Superior temporal gyrus (tissue), 1 donor: ENCODE measurements at regions not wholly inside any gene's neighbourhood (a gene's known extent, or its start where the extent isn't known, plus 50 kb on each side); places are given as distances from the start of the nearest gene placed in this dataset.

Experiments used
- DNase-seq: peaks from one replicate; pipeline ENCODE4 v3.0.0-alpha.2; 2016; ENCODE audit errors: extremely low spot score

DNA sequence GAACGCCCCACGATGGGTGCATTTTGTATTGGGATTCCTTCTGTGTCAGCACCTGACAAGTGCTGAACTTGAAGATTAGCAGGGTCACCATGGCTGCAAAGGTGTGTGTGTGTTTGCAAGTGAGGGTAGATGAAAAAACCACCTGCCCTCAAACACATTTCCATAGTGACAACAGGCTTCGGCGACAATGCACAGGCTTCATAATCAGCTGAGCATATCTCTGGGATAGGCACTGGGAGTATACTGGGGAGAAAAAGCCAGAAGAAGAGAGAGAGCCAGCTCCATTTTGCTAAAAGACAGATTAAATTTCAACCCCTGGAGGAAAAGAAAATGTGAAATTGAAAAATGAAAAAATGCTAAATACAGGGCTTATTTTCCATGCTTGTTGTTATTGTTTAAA lies 656.1 kb downstream of the INHBA start:
- DNase-seq: no peak

DNA sequence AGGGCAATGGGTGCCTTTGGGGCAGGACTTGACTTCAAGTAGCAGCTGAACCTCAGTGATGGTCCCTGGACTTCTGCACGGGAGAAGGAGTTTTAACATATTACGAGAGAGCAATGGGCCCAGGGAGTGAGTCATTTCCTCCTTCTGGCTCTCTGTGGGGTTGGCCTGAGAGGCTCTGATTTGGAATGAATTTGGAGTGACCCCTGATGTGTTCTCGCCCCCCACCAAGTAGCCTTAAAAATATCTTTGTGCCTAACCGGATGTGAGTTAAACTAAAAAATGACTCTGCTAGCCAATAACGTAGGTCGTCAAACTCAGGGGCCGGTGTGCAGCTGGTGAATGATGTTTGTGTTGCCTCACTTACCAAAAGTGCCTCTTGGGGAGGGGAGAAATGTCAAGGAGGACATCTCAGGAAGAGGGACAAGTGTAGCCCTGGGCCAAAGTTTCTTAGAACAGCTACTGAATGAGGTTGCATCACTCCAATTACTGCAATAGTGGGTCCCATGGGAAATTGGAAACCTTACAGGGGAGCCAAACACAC lies 656.6 kb downstream of the INHBA start:
- DNase-seq: no peak

DNA sequence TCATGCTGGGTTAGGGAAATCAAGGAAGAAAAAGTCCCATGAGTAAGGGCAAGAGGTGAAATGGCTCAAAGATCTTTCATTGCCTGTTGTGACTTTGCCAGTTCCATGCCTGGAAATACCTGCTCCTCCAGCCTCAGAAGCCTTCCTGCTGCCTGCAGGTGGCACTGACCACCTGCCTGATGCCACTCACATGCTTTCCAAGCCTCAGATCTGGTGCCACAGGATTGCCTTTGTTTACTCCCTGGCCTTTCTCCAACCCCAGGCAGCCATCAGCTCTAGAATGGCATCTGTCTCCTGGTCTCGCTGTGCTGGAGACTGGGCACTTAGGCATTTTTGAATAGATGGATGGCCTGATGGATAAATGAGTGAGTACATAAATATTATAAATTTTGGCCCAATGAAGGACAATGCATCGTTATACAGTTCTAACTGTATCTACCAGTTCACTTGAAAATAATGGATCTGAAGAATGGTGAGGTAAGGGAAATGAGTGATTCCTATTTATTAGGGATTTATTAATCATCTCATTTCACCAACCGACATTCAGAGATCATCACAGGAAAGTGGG lies 657.2 kb downstream of the INHBA start:
- no peak for DNase-seq

DNA sequence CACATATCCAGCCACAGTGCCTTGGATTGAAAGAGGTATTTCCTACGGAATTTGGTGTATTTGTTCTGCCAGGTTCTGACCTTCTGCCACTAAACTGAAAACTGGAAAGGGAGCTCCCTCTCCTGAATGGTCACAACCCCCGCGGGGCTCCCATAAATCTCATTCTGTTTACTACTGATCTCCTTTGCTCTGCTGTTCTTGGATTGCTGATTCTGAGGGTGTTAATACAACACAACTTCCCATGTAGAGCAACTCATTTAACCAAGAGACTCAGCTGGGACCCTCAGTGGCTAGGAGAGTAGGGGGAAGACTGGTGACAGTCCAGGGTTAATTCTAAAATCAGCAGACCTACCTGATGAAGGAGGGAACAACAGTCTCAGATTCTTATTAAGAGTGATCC lies 662.9 kb downstream of the INHBA start:
- no peak for DNase-seq

DNA sequence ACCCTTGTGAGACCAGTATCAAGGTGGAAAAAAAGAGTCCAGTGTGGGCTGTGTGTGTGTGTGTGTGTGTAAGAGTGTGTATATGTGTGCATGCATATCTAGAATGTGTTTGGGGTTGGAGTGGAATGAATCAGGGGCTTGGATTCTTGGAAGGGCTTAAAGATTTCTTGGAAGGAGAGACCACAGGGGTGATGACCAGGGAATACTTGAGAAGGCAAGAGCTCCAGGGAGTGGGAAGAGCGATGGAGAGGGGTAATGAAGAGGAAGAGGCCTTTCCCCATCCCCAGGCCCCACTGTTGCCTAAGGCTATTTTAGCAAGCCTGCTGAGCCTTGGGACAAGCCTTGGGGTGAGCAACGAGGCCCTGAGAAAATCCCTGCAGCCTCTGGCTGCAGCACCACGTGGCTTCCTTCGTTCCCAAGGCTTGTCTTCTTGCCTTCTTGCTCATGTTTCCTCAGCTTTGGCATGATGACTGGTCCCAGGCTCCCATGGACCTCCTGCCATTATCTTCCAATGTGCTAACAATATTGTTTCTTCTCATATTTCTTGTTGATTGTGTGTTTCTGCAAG lies 663.4 kb downstream of the INHBA start:
- DNase-seq: no peak

DNA sequence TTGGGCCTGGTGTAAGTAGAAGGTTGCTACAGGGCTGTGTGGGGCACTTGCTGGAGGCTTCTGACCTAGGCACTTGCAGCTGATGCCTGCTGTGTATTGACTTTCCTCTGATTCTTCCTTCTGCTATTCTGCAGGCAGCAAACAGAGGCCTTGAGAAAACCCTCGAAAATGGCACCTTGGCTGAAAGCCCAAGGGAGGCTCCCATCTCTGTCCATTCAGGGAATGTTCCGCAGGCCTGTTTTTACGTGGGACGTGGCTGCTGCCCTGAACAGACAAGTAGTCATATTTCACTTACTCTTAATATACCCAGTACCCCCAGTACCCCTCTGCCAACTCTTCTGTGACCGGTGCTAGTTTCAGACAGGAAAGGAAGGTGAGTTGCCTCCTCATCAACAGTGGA lies 664.7 kb downstream of the INHBA start:
- DNase-seq: no peak

DNA sequence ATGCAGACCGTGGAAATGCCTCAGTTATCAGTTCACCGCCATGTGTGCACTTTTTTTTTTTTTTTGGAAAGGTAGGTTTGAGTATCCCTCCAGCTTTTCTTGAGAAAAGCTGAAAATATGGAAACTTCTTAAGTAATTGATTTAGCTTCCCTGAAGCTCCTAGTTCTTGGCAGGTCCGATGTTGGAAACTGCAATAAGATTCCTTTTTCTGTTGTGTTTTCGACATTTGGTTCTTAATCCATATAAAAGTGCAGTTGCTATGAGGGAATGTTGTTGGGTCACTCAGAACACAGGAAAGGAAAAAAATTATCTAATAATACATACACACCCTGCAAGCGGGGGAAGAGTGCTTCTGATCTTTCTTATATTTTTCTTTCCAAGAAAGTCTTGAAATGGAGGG lies 665.2 kb downstream of the INHBA start:
- no peak for DNase-seq

DNA sequence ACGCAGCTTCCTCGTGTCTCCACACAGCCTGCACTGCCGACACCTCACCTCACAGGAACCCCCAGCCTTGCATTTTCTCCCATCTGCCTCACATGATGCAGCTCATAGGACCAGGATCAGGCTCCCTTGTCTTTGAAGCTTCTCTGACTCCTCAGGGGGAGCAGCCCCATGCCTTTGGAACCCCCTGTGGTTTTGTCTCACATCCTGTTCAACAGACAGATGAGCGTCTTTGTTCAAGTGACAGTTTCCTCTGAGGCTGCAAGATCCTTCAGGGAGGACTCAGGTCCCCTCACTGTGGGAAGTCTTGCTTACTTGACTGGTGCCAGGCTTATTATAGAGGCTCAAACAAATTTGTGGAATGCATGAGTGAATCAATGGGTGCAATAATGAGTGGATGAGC lies 667.1 kb downstream of the INHBA start:
- DNase-seq: no peak

DNA sequence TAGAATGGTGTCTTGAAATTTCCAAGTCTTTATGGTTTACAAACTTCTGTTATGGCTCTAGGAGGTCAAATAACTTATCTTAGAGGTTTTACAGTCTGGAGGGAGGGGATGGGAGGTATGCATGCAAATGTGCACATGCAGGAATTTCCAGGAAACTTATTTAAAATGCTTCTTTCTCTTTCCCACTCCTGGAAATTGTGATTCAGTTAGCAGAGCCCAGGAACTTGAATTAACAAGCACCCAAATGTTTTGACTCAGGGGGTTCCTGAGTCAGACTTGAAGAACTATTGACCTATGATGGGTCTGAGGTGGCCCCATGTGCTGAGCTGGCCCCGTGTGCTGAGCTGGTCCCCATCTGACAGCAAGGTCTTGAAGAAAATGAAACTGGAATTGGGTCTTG lies 669.4 kb downstream of the INHBA start:
- DNase-seq: no peak

DNA sequence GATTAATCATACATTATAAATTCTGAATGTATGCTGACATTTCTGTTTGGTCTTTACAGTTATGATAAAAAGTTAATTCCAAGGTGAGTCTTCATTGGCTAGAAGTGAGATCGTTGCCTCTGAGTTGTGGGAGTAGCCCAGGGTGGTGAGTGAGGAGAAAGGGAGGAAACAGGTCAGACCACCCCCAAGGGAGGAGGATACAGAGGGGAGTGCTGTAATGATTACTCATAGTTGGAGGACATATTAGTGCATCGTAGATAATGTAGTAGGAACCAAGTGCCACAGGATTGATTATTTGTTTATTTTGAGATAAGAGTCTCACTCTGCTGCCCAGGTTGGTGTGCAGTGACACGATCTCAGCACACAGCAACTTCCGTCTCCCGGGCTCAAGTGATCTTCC lies 672.2 kb downstream of the INHBA start:
- no peak for DNase-seq

DNA sequence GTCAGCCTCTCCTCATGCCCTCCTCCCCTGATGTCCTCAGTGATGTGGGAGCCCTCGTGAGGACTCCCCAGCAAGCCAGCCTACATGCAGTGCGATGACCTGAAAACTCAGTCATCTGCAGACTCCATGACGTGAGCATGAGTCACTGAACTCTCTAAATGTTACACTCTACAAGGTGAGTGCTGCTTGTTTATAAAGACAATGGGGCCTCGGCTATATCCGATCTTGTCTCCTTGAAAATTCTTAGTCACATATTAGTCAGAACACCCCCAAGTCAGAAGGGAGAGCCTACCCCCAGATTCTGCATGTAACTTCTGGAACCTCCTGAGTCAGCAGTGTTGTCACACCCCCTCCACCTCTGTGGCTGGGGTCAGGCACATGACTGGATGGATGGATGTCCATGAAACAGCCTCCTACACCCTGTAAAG lies 673.8 kb downstream of the INHBA start:
- no peak for DNase-seq

DNA sequence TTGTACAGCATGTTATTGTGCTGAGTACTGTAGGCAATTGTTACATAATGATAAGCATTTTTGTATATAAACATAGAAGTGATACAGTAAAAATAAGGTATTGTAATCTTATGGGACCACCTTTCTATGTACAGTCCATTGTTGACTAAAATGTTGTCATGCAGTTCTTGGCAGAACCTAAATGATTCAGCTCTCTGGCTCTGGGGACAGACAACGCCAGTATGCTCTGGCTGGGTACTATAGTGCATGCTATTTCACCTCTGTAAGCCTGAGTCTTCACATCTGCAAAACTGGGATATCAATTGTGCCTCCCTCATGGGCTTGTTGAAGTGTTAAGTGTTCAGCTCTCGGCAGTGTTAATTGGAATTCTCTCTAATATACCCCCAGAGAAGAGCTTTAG lies 674.3 kb downstream of the INHBA start:
- no peak for DNase-seq

DNA sequence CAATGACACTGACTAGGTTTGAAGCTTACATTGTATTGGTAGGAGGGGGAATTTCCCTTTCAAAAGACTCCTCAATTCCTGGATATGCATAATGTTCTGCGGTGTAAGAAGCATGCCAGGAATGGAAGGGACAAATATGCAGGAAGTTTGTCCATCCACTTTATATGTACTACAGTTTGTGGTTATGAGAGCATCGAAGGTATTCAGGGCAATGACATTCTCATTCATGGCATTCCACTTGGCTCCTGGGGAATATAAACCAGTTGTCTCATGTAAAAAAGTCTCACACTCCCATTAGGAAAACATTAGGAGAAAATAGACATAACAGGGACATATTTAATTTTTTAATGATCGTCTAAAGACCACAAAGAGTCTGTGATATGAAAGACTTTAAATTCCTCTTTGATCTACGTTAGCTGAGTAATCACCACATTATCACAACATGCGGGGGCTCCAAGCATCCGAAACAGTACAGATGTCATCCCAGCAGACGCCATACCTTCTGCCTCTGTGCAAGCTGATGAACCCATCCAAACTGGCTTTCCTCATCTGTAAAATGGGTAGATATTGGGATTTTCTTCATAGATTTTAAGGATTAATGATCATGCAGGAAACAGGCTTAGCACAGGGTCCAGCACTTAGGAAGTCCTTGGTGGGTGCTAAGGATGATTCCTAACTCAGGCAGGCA lies 675.3 kb downstream of the INHBA start:
- DNase-seq: no peak

DNA sequence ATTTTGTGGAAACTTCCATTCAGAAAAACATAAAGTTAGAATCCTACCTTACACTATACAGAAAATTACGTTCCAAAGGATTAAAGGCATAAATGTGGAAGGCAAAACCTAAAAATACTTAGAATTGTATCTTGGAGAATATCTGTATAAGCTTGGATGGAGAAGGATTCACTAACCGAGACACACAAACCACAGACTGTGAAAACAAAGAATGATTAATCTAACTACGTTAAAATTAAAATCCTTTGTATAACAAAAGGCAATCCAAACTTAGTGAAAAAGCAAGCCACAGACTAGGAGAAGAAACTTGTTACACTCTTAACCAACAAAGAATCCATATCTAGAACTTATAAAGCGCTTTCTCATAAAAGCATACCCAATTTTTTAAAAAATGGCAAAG lies 678.8 kb downstream of the INHBA start:
- no peak for DNase-seq

DNA sequence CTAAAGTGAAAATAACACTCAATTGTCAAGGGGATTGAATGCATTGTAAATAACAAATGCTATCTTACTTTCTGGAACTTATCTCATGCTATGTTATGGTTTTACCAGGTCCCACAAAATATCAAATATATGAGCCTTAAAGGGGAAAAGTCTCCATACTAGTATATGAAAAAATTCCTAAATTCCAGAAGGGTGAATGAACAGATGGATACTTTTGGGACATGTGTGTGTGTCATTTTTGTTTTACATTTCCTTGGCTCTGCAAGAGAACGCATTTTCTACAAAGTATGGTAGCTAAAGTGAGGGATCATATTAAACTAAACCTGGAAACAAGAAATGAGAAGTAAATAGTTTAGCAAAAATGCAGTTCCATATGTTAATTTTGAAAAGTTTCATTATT lies 682.8 kb downstream of the INHBA start:
- no peak for DNase-seq

DNA sequence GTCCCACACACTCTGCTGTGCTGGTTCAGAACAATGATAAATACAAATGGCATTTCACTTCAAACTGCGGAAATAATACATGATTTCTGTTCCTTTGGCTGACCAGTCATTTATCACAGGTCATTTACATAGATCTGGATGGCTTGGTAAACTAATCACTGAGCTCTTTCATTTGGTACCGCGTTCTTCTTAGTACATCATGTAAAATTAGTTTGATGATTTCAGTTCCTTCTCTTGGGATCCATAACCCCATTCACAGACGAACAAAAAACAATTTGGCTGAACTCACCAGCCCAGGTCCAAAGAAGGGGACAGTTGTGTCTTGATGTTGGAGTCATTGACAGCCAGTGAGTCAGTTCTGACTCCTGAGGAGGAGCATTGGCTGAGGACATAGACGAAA lies 689.8 kb downstream of the INHBA start:
- no peak for DNase-seq

DNA sequence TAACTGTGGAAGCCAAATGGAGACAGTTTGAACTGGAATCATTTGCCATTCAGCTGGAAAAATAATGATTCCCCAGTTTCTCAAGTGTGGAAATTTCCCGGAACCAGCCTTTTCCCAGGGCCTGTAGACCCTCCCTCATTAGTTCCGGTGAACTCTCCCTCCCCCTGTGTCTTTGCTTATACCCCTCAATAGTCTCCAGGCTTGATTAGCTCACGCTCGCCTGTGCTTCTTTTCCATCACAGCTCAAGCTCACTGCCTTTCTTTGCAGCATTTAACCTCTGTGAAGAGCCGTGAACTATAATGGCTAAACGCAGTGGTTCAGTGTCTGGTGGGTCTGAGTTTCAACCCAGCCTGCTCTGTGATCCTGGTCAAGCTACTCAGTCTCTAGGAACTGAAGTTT lies 690.8 kb downstream of the INHBA start:
- no peak for DNase-seq

DNA sequence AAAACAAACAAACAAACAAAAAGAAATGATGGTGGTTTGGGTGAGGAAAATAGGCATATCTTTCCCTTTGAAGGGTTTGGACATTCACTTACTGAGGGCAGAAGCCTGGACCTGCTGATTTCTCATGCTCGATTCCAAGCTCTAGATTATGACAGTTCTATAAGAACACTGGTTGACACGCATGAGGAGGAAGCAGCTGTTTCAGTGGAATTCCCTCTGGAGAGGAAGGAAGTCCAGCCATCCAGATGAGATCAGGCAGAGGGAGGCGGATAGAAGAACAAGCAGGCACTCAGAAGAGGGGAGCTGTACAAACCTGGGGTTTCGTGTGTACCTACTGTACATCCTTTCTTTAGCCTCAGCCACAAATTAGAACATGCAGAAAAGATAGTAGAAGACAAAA lies 691.9 kb downstream of the INHBA start:
- no peak for DNase-seq

DNA sequence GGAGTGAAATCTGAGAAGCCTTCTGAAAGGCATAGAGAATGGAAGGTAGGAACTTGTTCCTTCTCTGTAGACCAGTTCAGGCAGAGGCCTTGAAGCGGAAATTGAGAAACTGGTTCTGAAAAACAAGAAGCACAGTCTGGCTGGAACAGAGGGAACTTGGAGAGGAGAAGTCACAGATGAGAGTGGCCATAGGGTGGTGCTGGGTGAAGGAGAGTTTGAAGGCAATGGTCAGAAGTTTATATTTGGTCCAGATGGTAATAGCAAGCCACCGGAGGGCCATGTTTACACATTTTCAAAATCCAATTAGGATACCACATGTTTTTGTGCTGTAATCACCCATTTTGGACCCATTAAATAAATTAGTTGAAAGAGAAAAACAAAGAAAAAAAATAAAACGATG lies 692.5 kb downstream of the INHBA start:
- no peak for DNase-seq

DNA sequence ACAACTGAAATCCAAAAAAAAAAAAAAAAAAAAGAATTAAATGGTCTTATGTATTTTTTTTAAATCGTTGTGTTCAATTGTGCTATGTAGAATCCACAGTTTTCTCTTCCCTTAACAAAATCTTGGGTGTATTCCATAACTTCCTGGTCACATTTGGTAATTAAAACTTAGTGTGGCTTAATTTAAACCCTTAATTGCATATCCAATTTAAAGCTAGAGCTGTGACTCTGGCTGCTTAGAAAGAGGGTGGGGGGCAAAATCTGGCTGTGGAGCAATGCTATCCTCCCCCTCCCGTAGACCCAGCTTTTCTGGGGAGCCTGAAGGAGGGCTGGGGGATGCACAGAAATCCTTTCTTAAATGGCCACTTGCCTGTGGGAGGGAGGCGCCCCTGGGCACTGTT lies 695.1 kb downstream of the INHBA start:
- DNase-seq: no peak

DNA sequence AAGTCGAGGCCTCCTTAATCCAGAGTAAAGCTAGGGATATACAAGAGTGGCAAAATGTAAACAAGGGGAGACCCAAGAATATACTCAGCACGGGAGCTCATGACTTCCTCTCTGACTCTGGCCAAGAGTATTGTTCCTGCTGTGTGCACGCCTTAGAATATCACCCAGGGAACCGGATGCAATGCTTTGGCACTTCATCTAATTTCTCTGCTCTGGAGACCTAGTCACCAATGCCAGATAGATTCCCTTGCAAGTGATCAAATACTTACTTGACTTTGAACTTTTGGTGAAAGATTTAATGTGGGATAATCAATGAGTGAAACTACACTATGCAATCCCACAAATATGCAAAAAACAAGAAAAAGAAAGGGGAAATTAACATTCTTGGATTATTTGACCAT lies 695.5 kb downstream of the INHBA start:
- no peak for DNase-seq

DNA sequence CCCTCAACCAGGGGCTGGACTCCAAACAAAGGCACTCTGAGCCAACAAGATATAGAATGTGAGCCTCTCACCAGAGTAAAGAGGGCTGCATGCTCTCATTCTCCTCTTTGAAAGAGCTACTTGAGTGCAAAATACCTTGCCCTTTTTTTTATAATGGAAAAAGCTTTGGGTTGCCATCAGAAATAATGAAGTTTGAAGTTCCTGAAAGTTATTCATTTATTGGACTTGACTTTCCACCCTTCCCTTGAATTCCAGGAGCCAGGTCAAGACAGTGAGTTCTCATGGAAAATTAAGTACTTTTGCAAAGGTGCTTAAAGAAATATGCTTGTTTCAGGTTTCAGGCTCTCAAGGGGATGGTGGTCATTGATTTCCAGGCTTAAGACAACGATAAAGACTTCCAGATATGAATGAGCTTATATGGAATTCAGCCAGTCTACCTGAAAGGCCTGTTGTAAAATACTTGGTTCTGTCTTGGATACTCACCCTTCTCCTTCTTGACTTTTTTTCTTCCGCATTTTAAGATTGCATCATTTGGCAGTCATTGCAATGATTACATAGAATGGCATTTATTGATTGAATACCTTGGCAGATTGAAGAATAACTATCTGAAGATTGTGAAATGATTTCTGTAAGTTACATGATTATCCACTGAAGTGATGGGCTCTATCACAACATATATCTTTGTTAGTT lies 696.4 kb downstream of the INHBA start:
- DNase-seq: no peak

DNA sequence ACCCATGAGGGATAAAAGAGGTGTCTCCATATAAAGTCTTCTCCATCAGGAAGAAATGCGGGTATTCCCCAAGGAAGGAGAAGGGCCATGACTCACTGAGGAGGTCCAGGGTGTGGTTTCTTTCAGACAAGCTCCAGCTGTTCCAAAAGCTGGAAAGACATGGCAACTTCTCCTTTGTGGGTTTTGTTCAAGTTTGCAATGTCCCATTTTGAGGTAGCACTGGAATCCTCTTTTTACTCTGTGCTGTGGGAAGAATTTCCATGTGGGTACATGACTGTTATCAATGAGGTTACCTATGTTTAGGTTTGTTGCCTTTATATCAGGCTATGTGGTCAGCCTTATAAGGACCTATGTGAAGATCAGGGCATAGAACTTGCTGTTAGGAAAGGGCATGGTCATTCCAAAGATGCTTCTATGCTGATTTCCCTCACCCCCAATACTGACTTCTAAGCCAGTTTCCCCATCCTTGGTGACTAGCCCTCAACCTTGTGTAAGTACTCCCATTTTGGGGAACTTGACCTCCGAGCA lies 697.5 kb downstream of the INHBA start:
- no peak for DNase-seq
